ENCODE measurements at regions not wholly inside any gene's neighbourhood (a gene's known extent, or its start where the extent isn't known, plus 50 kb on each side); places are given as distances from the start of the nearest gene placed in this dataset.

DNA sequence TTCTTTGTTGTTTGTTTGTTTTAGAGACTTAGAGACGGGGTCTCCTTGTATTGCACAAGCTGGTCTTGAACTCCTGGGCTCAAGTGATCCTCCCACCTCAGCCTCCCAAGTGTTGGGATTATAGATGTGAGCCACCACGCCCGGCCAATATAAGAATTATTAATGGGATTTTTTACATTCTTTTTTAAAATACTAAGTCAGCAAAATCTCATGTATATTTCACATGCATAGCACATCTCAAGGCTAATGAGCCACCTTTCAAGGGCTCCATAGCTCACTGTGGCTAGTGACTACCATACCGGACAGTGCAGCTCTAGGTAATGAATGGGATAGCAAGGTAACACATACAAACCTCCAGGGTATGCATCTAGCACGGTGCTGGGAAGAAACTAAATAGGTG is 361.4 kb downstream of the SAMD5 start:
- TF ChIP-seq, protein P1, sequence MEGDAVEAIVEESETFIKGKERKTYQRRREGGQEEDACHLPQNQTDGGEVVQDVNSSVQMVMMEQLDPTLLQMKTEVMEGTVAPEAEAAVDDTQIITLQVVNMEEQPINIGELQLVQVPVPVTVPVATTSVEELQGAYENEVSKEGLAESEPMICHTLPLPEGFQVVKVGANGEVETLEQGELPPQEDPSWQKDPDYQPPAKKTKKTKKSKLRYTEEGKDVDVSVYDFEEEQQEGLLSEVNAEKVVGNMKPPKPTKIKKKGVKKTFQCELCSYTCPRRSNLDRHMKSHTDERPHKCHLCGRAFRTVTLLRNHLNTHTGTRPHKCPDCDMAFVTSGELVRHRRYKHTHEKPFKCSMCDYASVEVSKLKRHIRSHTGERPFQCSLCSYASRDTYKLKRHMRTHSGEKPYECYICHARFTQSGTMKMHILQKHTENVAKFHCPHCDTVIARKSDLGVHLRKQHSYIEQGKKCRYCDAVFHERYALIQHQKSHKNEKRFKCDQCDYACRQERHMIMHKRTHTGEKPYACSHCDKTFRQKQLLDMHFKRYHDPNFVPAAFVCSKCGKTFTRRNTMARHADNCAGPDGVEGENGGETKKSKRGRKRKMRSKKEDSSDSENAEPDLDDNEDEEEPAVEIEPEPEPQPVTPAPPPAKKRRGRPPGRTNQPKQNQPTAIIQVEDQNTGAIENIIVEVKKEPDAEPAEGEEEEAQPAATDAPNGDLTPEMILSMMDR (IDR thresholded peaks at IDR 0.05; ENCODE audit: borderline replicate concordance, extremely low read depth, low read length, poor library complexity, severe bottlenecking), result no peak
- no peak for TF ChIP-seq EZH2 (IDR thresholded peaks at IDR 0.05; ENCODE audit: borderline replicate concordance, low read depth, low read length, severe bottlenecking)
